HEK293 (cell line): ENCODE measurements at regions not wholly inside any gene's neighbourhood (a gene's known extent, or its start where the extent isn't known, plus 50 kb on each side); places are given as distances from the start of the nearest gene placed in this dataset.

Experiments
- AEBP2 ChIP-seq: fragments of 450-650 bp; formaldehyde crosslinking; IDR thresholded peaks from 2 replicates; pipeline ENCODE4 v1.5.1; 2016; ENCODE audit warnings: missing biosample characterization, missing genetic modification characterization, borderline replicate concordance
- ATF2 ChIP-seq: fragments of 450-650 bp; formaldehyde crosslinking; IDR thresholded peaks from 2 replicates; pipeline ENCODE4 v1.5.1; 2016; ENCODE audit warnings: missing biosample characterization, missing genetic modification characterization, low read depth
- GFI1B ChIP-seq: fragments of 450-650 bp; formaldehyde crosslinking; IDR thresholded peaks from 2 replicates; pipeline ENCODE4 v1.5.1; 2016; ENCODE audit warnings: missing biosample characterization, missing genetic modification characterization
- GLIS1 ChIP-seq: fragments of 450-650 bp; formaldehyde crosslinking; IDR thresholded peaks from 2 replicates; pipeline ENCODE4 v1.5.1; 2016; ENCODE audit warnings: missing biosample characterization, missing genetic modification characterization
- HOXC10 ChIP-seq: sonication (generic); formaldehyde crosslinking; IDR thresholded peaks from 2 replicates; pipeline ENCODE4 v1.8.1; 2023; ENCODE audit warnings: mild to moderate bottlenecking, missing genetic modification reagents
- IKZF3 ChIP-seq: fragments of 450-650 bp; IDR thresholded peaks from 2 replicates; pipeline ENCODE4 v1.5.0; 2018; ENCODE audit warnings: missing biosample characterization, mild to moderate bottlenecking, missing genetic modification characterization, moderate library complexity
- KLF10 ChIP-seq: fragments of 450-650 bp; IDR thresholded peaks from 2 replicates; pipeline ENCODE4 v1.5.1; 2018; ENCODE audit warnings: missing biosample characterization, mild to moderate bottlenecking, missing genetic modification characterization
- SP3 ChIP-seq: fragments of 450-650 bp; formaldehyde crosslinking; IDR thresholded peaks from 2 replicates; pipeline ENCODE4 v1.5.1; 2016; ENCODE audit warnings: missing biosample characterization, missing genetic modification characterization
- ZBTB20 ChIP-seq: fragments of 450-650 bp; formaldehyde crosslinking; IDR thresholded peaks from 2 replicates; pipeline ENCODE4 v1.5.1; 2016; ENCODE audit warnings: missing biosample characterization, missing genetic modification characterization
- ZBTB49 ChIP-seq: fragments of 450-650 bp; formaldehyde crosslinking; IDR thresholded peaks from 2 replicates; pipeline ENCODE4 v1.5.1; 2016; ENCODE audit warnings: missing biosample characterization, missing genetic modification characterization, low read depth
- ZIC2 ChIP-seq: fragments of 450-650 bp; formaldehyde crosslinking; IDR thresholded peaks from 2 replicates; pipeline ENCODE4 v1.5.1; 2016; ENCODE audit warnings: missing biosample characterization, missing genetic modification characterization
- ZNF10 ChIP-seq: fragments of 450-650 bp; formaldehyde crosslinking; IDR thresholded peaks from 2 replicates; pipeline ENCODE4 v1.5.1; 2017; ENCODE audit warnings: missing biosample characterization, missing genetic modification characterization
- ZNF114 ChIP-seq: fragments of 450-650 bp; formaldehyde crosslinking; IDR thresholded peaks from 2 replicates; pipeline ENCODE4 v1.5.0; 2017; ENCODE audit warnings: missing biosample characterization, missing genetic modification characterization
- ZNF155 ChIP-seq: fragments of 450-650 bp; formaldehyde crosslinking; IDR thresholded peaks from 2 replicates; pipeline ENCODE4 v1.5.1; 2016; ENCODE audit warnings: missing biosample characterization, missing genetic modification characterization
- ZNF214 ChIP-seq: fragments of 450-650 bp; formaldehyde crosslinking; IDR thresholded peaks from 2 replicates; pipeline ENCODE4 v1.5.1; 2017; ENCODE audit warnings: missing biosample characterization, mild to moderate bottlenecking, missing genetic modification characterization, borderline replicate concordance
- ZNF335 ChIP-seq: fragments of 450-650 bp; formaldehyde crosslinking; conservative IDR thresholded peaks from 2 replicates; pipeline ENCODE4 v1.5.1; 2016; ENCODE audit warnings: missing biosample characterization, missing genetic modification characterization
- ZNF350 ChIP-seq: fragments of 450-650 bp; formaldehyde crosslinking; IDR thresholded peaks from 2 replicates; pipeline ENCODE4 v1.5.0; 2017; ENCODE audit warnings: missing biosample characterization, mild to moderate bottlenecking, missing genetic modification characterization
- ZNF404 ChIP-seq: fragments of 450-650 bp; formaldehyde crosslinking; IDR thresholded peaks from 2 replicates; pipeline ENCODE4 v1.5.1; 2017; ENCODE audit warnings: missing biosample characterization, missing genetic modification characterization
- ZNF501 ChIP-seq: fragments of 450-650 bp; formaldehyde crosslinking; IDR thresholded peaks from 2 replicates; pipeline ENCODE4 v1.5.1; 2016; ENCODE audit warnings: missing biosample characterization, missing genetic modification characterization
- ZNF521 ChIP-seq: fragments of 450-650 bp; formaldehyde crosslinking; IDR thresholded peaks from 2 replicates; pipeline ENCODE4 v1.5.1; 2017; ENCODE audit warnings: missing biosample characterization, mild to moderate bottlenecking, missing genetic modification characterization
- ZNF549 ChIP-seq: fragments of 450-650 bp; IDR thresholded peaks from 2 replicates; pipeline ENCODE4 v1.5.1; 2018; ENCODE audit warnings: missing biosample characterization, missing genetic modification characterization, mild to moderate bottlenecking, inconsistent platforms, moderate library complexity
- ZNF561 ChIP-seq: fragments of 450-650 bp; IDR thresholded peaks from 2 replicates; pipeline ENCODE4 v1.5.1; 2018; ENCODE audit warnings: missing biosample characterization, missing genetic modification characterization, borderline replicate concordance
- ZNF571 ChIP-seq: fragments of 450-650 bp; formaldehyde crosslinking; IDR thresholded peaks from 2 replicates; pipeline ENCODE4 v1.5.0; 2017; ENCODE audit warnings: missing biosample characterization, missing genetic modification characterization
- ZNF664 ChIP-seq: fragments of 450-650 bp; formaldehyde crosslinking; IDR thresholded peaks from 2 replicates; pipeline ENCODE4 v1.5.1; 2016; ENCODE audit warnings: missing biosample characterization, missing genetic modification characterization
- ZNF701 ChIP-seq: fragments of 450-650 bp; formaldehyde crosslinking; IDR thresholded peaks from 2 replicates; pipeline ENCODE4 v1.5.1; 2016; ENCODE audit warnings: missing biosample characterization, missing genetic modification characterization
- ZNF776 ChIP-seq: fragments of 450-650 bp; formaldehyde crosslinking; IDR thresholded peaks from 2 replicates; pipeline ENCODE4 v1.5.0; 2017; ENCODE audit warnings: missing biosample characterization, missing genetic modification characterization, borderline replicate concordance
- ZNF785 ChIP-seq: fragments of 450-650 bp; formaldehyde crosslinking; IDR thresholded peaks from 2 replicates; pipeline ENCODE4 v1.5.1; 2016; ENCODE audit warnings: missing biosample characterization, missing genetic modification characterization
- ZSCAN16 ChIP-seq: fragments of 450-650 bp; formaldehyde crosslinking; IDR thresholded peaks from 2 replicates; pipeline ENCODE4 v1.5.1; 2016; ENCODE audit warnings: missing biosample characterization, missing genetic modification characterization

- TF ChIP-seq ATF2 (tag by site-specific recombination), result no peak
- peak; percentile 69; the same call in 1 of the 2 replicates for TF ChIP-seq ZNF549 (tag by site-specific recombination)
- no peak for TF ChIP-seq ZNF501 (tag by site-specific recombination)
- no peak for TF ChIP-seq ZSCAN16 (tag by site-specific recombination)
- TF ChIP-seq ZNF521 (tag by site-specific recombination), result no peak
- peak; percentile 72 for TF ChIP-seq ZNF561 (tag by site-specific recombination)
- peak; percentile 36; the same call in 1 of the 2 replicates for TF ChIP-seq ZNF776 (tag by site-specific recombination)
- TF ChIP-seq ZNF571 (tag by site-specific recombination), result 0 out of 2 replicates have a peak, but pooled peaks have one; percentile 54
- TF ChIP-seq ZNF335 (tag by site-specific recombination), result no peak
- no peak for TF ChIP-seq ZNF404 (tag by site-specific recombination)
- no peak for TF ChIP-seq ZNF785 (tag by site-specific recombination)
- TF ChIP-seq KLF10 (tag by site-specific recombination), result peak; percentile 62
- peak; percentile 91 for TF ChIP-seq ZNF350 (tag by site-specific recombination)
- no peak for TF ChIP-seq ZNF701
- TF ChIP-seq ZNF10 (tag by site-specific recombination), result 0 out of 2 replicates have a peak, but pooled peaks have one; percentile 29
- TF ChIP-seq ZNF214 (tag by site-specific recombination), result peak; percentile 46; the same call in 1 of the 2 replicates
- no peak for TF ChIP-seq ZBTB20 (tag by site-specific recombination)
- TF ChIP-seq GFI1B (tag by site-specific recombination), result no peak
- no peak for TF ChIP-seq ZBTB49 (tag by site-specific recombination)
- TF ChIP-seq ZIC2 (tag by site-specific recombination), result no peak
- no peak for TF ChIP-seq SP3 (tag by site-specific recombination)
- no peak for TF ChIP-seq AEBP2 (tag by site-specific recombination)
- TF ChIP-seq IKZF3 (tag by site-specific recombination), result 0 out of 2 replicates have a peak, but pooled peaks have one; percentile 32
- TF ChIP-seq ZNF155, result no peak
- TF ChIP-seq ZNF664 (tag by site-specific recombination), result no peak
- TF ChIP-seq GLIS1 (tag by site-specific recombination), result no peak
- TF ChIP-seq ZNF114 (tag by site-specific recombination), result peak; percentile 79; the same call in 1 of the 2 replicates
- TF ChIP-seq HOXC10 (CRISPR knock-in tag), result no peak
These were observed 159.4 kb downstream of the BARHL2 start (continued) for GRCh38 chr1:90557706-90558105.
